H9 (cell line): ENCODE measurements at regions not wholly inside any gene's neighbourhood (a gene's known extent, or its start where the extent isn't known, plus 50 kb on each side); places are given as distances from the start of the nearest gene placed in this dataset.

ENCODE experiments used
- DNase-seq: peaks from one replicate; pipeline ENCODE4 v3.0.0-alpha.2; 2017
- H2AFZ ChIP-seq: one replicate; pipeline ENCODE4 v1.6.1; 2013; ENCODE audit warnings: mild to moderate bottlenecking, low read length, control low read depth, moderate library complexity
- H2AK5ac ChIP-seq: 2 replicates; pipeline ENCODE4 v1.6.1; 2013; ENCODE audit warnings: low read length, control low read depth, mixed read lengths; ENCODE audit not compliant: insufficient read length
- H2BK120ac ChIP-seq: one replicate; pipeline ENCODE4 v1.6.1; 2013; ENCODE audit warnings: low read depth, mild to moderate bottlenecking, low read length, control low read depth, inconsistent platforms; ENCODE audit not compliant: poor library complexity, severe bottlenecking
- H2BK12ac ChIP-seq: 2 replicates; pipeline ENCODE4 v1.6.1; 2013; ENCODE audit warnings: low read length, control low read depth, mixed read lengths, low read depth; ENCODE audit not compliant: insufficient read length
- H2BK15ac ChIP-seq: 2 replicates; pipeline ENCODE4 v1.6.1; 2013; ENCODE audit warnings: low read depth, low read length, control low read depth
- H2BK20ac ChIP-seq: one replicate; pipeline ENCODE4 v1.6.1; 2013; ENCODE audit warnings: low read depth, mild to moderate bottlenecking, low read length, control low read depth, inconsistent platforms; ENCODE audit not compliant: poor library complexity, severe bottlenecking
- H2BK5ac ChIP-seq: 2 replicates; pipeline ENCODE4 v1.6.1; 2013; ENCODE audit warnings: low read length, control low read depth, mixed read lengths; ENCODE audit not compliant: insufficient read length
- H3K14ac ChIP-seq: 2 replicates; pipeline ENCODE4 v1.6.1; 2013; ENCODE audit warnings: low read length, control low read depth; ENCODE audit not compliant: insufficient read depth
- H3K18ac ChIP-seq: 2 replicates; pipeline ENCODE4 v1.6.1; 2013; ENCODE audit warnings: low read depth, mild to moderate bottlenecking, mixed read lengths, low read length, control low read depth; ENCODE audit not compliant: insufficient read length
- H3K23ac ChIP-seq: 2 replicates; pipeline ENCODE4 v1.6.1; 2013; ENCODE audit warnings: low read length, control low read depth, mixed read lengths, low read depth; ENCODE audit not compliant: insufficient read length
- H3K23me2 ChIP-seq: 2 replicates; pipeline ENCODE4 v1.6.1; 2013; ENCODE audit warnings: low read depth, mild to moderate bottlenecking, mixed read lengths, low read length, control low read depth; ENCODE audit not compliant: insufficient read length, poor library complexity, severe bottlenecking
- H3K27ac ChIP-seq: 2 replicates; pipeline ENCODE4 v1.5.1; 2013; ENCODE audit warnings: low read length, control low read depth, mixed read lengths, low read depth; ENCODE audit not compliant: insufficient read length
- H3K27me3 ChIP-seq: 2 replicates; pipeline ENCODE4 v1.6.1; 2013; ENCODE audit warnings: low read length, control low read depth, inconsistent platforms; ENCODE audit not compliant: insufficient read depth
- H3K4ac ChIP-seq: 2 replicates; pipeline ENCODE4 v1.6.1; 2013; ENCODE audit warnings: low read depth, mild to moderate bottlenecking, control low read depth, inconsistent platforms, low read length, moderate library complexity
- H3K4me1 ChIP-seq: 2 replicates; pipeline ENCODE4 v1.6.1; 2013; ENCODE audit warnings: low read length, control low read depth, inconsistent platforms; ENCODE audit not compliant: insufficient read depth
- H3K4me2 ChIP-seq: 2 replicates; pipeline ENCODE4 v1.6.1; 2013; ENCODE audit warnings: low read length, control low read depth, mixed read lengths; ENCODE audit not compliant: insufficient read length, insufficient read depth
- H3K56ac ChIP-seq: 2 replicates; pipeline ENCODE4 v1.6.1; 2013; ENCODE audit warnings: low read depth, mild to moderate bottlenecking, mixed read lengths, low read length, control low read depth; ENCODE audit not compliant: insufficient read length
- H3K79me1 ChIP-seq: 2 replicates; pipeline ENCODE4 v1.6.1; 2013; ENCODE audit warnings: low read depth, mild to moderate bottlenecking, moderate library complexity, low read length, control low read depth, inconsistent platforms; ENCODE audit not compliant: insufficient read depth, poor library complexity, severe bottlenecking
- H3K79me2 ChIP-seq: 2 replicates; pipeline ENCODE4 v1.6.1; 2013; ENCODE audit warnings: low read length, control low read depth, inconsistent platforms; ENCODE audit not compliant: insufficient read depth
- H3K9ac ChIP-seq: 2 replicates; pipeline ENCODE4 v1.6.1; 2013; ENCODE audit warnings: low read length, control low read depth, mixed read lengths; ENCODE audit not compliant: insufficient read length; ENCODE audit errors: extremely low read depth
- H3K9me3 ChIP-seq: one replicate; pipeline ENCODE4 v1.6.1; 2013; ENCODE audit warnings: low read depth, low read length, inconsistent platforms; ENCODE audit not compliant: control insufficient read depth
- H3T11ph ChIP-seq: one replicate; pipeline ENCODE4 v1.6.1; 2013; ENCODE audit warnings: mild to moderate bottlenecking, low read length, control low read depth, inconsistent platforms
- H4K20me1 ChIP-seq: one replicate; pipeline ENCODE4 v1.6.1; 2013; ENCODE audit not compliant: control insufficient read depth, insufficient read length, insufficient read depth
- H4K5ac ChIP-seq: 2 replicates; pipeline ENCODE4 v1.6.1; 2013; ENCODE audit warnings: low read depth, mild to moderate bottlenecking, mixed read lengths, low read length, control low read depth; ENCODE audit not compliant: insufficient read length
- H4K8ac ChIP-seq: replicated peaks from 2 replicates; pipeline ENCODE4 v1.6.1; 2013; ENCODE audit warnings: low read length, control low read depth, mixed read lengths, low read depth; ENCODE audit not compliant: insufficient read length
- H4K91ac ChIP-seq: 2 replicates; pipeline ENCODE4 v1.6.1; 2013; ENCODE audit warnings: low read depth, mild to moderate bottlenecking, moderate library complexity, mixed read lengths, low read length, control low read depth; ENCODE audit not compliant: insufficient read length
- H3K27ac Mint-ChIP-seq, 3 experiments: 2 replicates in 2 of 3; 3 replicates in 1 of 3; pipeline ENCODE4 v1.8.0; 2020 to 2021; ENCODE audit warnings: mixed read lengths in 3 of 3, mild to moderate bottlenecking in 1 of 3, moderate library complexity in 1 of 3
- H3K27me3 Mint-ChIP-seq: 2 replicates; pipeline ENCODE4 v1.8.0; 2021; ENCODE audit warnings: low read depth, mild to moderate bottlenecking, moderate library complexity, mixed read lengths
- H3K36me3 Mint-ChIP-seq, 3 experiments: 2 replicates in 2 of 3; 3 replicates in 1 of 3; pipeline ENCODE4 v1.8.0; 2020 to 2021; ENCODE audit warnings: low read depth in 3 of 3, mixed read lengths in 3 of 3; ENCODE audit not compliant: insufficient read depth in 1 of 3
- H3K4me1 Mint-ChIP-seq, 2 experiments: 2 replicates each; pipeline ENCODE4 v1.8.0; 2020; ENCODE audit warnings: mixed read lengths in 2 of 2
- H3K4me3 Mint-ChIP-seq, 2 experiments: 2 replicates in 1 of 2; 3 replicates in 1 of 2; pipeline ENCODE4 v1.8.0; 2020 to 2021; ENCODE audit warnings: mild to moderate bottlenecking in 2 of 2, mixed read lengths in 2 of 2, moderate library complexity in 1 of 2
- H3K9me3 Mint-ChIP-seq, 2 experiments: 2 replicates in 1 of 2; 3 replicates in 1 of 2; pipeline ENCODE4 v1.8.0; 2020; ENCODE audit warnings: mild to moderate bottlenecking in 2 of 2, mixed read lengths in 2 of 2, moderate library complexity in 1 of 2
- WGBS: extraction: QIAGEN DNeasy Blood & Tissue Kit; methylation state at CpG from one replicate; pipeline ENCODE4 v1.1.7; 2013; ENCODE audit warnings: missing lambda C conversion rate, low lambda C conversion rate, mixed read lengths; ENCODE audit not compliant: insufficient read length; ENCODE audit errors: extremely low coverage; 5-methylcytosine and 5-hydroxymethylcytosine counted together
- TF ChIP-seq, protein P1 (sequence below): fragments of 200-600 bp; sonication (generic); conservative IDR thresholded peaks from 3 replicates; pipeline ENCODE4 v1.8.0; 2021; ENCODE audit warnings: antibody characterized with exemption, mild to moderate bottlenecking

GRCh38 chr3:180280555-180280954 is 243.8 kb upstream of the PEX5L start:
- no CpG with 5 or more reads among the region's 1 CpG for WGBS
- H4K91ac ChIP-seq = no peak overlapping the region
- no peaks in the 10 kb centered on the region for H3K9me3 ChIP-seq
- H3K18ac ChIP-seq = no peak overlapping the region
- H3K79me1 ChIP-seq = no peaks in the 10 kb centered on the region
- no peaks in the 10 kb centered on the region for H3K4me1 ChIP-seq
- H3T11ph ChIP-seq = no peak overlapping the region
- H3K9me3 Mint-ChIP-seq = no peaks in the 10 kb centered on the region; a peak in 1 of 5 replicates
- no peaks in the 10 kb centered on the region for H4K20me1 ChIP-seq
- H3K23me2 ChIP-seq = no peaks in the 10 kb centered on the region
- H2BK5ac ChIP-seq = no peak overlapping the region
- no peak overlapping the region for H3K4me3 Mint-ChIP-seq
- no peaks in the 10 kb centered on the region; the same call in 1 of the 2 replicates for H3K27me3 ChIP-seq
- H3K36me3 Mint-ChIP-seq = no peaks in the 10 kb centered on the region
- TF ChIP-seq, protein P1, sequence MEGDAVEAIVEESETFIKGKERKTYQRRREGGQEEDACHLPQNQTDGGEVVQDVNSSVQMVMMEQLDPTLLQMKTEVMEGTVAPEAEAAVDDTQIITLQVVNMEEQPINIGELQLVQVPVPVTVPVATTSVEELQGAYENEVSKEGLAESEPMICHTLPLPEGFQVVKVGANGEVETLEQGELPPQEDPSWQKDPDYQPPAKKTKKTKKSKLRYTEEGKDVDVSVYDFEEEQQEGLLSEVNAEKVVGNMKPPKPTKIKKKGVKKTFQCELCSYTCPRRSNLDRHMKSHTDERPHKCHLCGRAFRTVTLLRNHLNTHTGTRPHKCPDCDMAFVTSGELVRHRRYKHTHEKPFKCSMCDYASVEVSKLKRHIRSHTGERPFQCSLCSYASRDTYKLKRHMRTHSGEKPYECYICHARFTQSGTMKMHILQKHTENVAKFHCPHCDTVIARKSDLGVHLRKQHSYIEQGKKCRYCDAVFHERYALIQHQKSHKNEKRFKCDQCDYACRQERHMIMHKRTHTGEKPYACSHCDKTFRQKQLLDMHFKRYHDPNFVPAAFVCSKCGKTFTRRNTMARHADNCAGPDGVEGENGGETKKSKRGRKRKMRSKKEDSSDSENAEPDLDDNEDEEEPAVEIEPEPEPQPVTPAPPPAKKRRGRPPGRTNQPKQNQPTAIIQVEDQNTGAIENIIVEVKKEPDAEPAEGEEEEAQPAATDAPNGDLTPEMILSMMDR = no peak
- no peak overlapping the region for H3K9ac ChIP-seq
- no peak overlapping the region for H3K56ac ChIP-seq
- H3K4me2 ChIP-seq = no peak overlapping the region
- H2BK15ac ChIP-seq = no peak overlapping the region
- H2AFZ ChIP-seq = no peak overlapping the region
- H4K5ac ChIP-seq = no peak overlapping the region
- H3K27ac Mint-ChIP-seq = no peak overlapping the region
- no peaks in the 10 kb centered on the region for H3K79me2 ChIP-seq
- no peaks in the 10 kb centered on the region for H3K27me3 Mint-ChIP-seq
- no peak for DNase-seq
- no peak overlapping the region for H2AK5ac ChIP-seq
- no peak overlapping the region for H2BK12ac ChIP-seq
- no peak overlapping the region for H2BK120ac ChIP-seq
- no peak overlapping the region for H3K14ac ChIP-seq
- no peak overlapping the region for H3K4ac ChIP-seq
- H3K4me1 Mint-ChIP-seq = peaks cover 0 to 5% of the 10 kb centered on the region in 2 experiments; a peak in 2 of 4 replicates
- H4K8ac ChIP-seq = no peak overlapping the region
- H3K23ac ChIP-seq = no peak overlapping the region
- no peak overlapping the region for H2BK20ac ChIP-seq
- H3K27ac ChIP-seq = no peak overlapping the region
